HCT116 (cell line): ENCODE measurements at regions not wholly inside any gene's neighbourhood (a gene's known extent, or its start where the extent isn't known, plus 50 kb on each side); places are given as distances from the start of the nearest gene placed in this dataset.

Experiments used
- ATAC-seq: fragments of 200-7000 bp; cut with Tn5 transposase; 2 replicates; pipeline ENCODE4 v1.9.1; 2020; ENCODE audit warnings: mild to moderate bottlenecking, moderate library complexity
- BruUV-seq: library from RNA; stranded (reverse); fragments of 400-500 nt; replicated peaks from 2 replicates; lab custom pipeline; 2021; lab: Mats Ljungman, UMichigan
- CTCF ChIA-PET: fragments of 300-600 bp; sonication (Branson Sonifier 250); formaldehyde crosslinking; loops from one replicate; lab custom pipeline; 2021; ENCODE audit warnings: antibody characterized with exemption; lab: Charles Lee
- POLR2A ChIA-PET: fragments of 300-600, 350-600 bp; sonication (Branson Sonifier 250); formaldehyde crosslinking; loops from one replicate; lab custom pipeline; 2021; ENCODE audit warnings: antibody characterized with exemption; lab: Charles Lee
- RAD21 ChIA-PET, 2 experiments: fragments of 300-600 bp; sonication (Branson Sonifier 250); formaldehyde crosslinking; loops; one replicate each; lab custom pipeline; 2023; ENCODE audit warnings: low total read pairs in 2 of 2; ENCODE audit not compliant: uncharacterized antibody in 2 of 2, unreplicated experiment in 2 of 2, low non-redundant PET in 1 of 2; lab: Charles Lee
- DNase-seq: peaks from one replicate; pipeline ENCODE4 v3.0.0-alpha.2; 2010; ENCODE audit warnings: low read depth, low spot score
- H2AFZ ChIP-seq: fragments of 200-600 bp; shearing (Covaris generic), sonication (generic); 2 replicates; pipeline ENCODE4 v1.6.1; 2017; ENCODE audit warnings: low read depth, mixed run types, mixed read lengths, antibody characterized with exemption, low read length; ENCODE audit not compliant: poor library complexity, severe bottlenecking
- H3K27ac ChIP-seq: 2 replicates; pipeline ENCODE4 v1.5.1; 2012; ENCODE audit warnings: low read depth, low read length
- H3K27me3 ChIP-seq: fragments of 200-600 bp; sonication (generic); 2 replicates; pipeline ENCODE4 v1.6.1; 2016; ENCODE audit warnings: mixed run types, low read length, mixed read lengths; ENCODE audit not compliant: insufficient read depth
- H3K36me3 ChIP-seq, 2 experiments: fragments of 200-500 bp in 1 of 2; fragments of 200-600 bp in 1 of 2; sonication (Bioruptor generic) in 1 of 2; sonication (generic) in 1 of 2; 2 replicates each; pipeline versions ENCODE4 v1.5.1 to v1.6.1; 2014 to 2016; ENCODE audit warnings: low read length in 2 of 2, inconsistent platforms in 1 of 2, mixed read lengths in 1 of 2, mixed run types in 1 of 2; ENCODE audit not compliant: insufficient read depth in 2 of 2, control insufficient read depth in 1 of 2
- H3K4me1 ChIP-seq, 2 experiments: fragments of 200-600 bp in 1 of 2; sonication (generic) in 1 of 2; 2 replicates each; pipeline versions ENCODE4 v1.5.1 to v1.6.1; 2012 to 2017; ENCODE audit warnings: low read length in 2 of 2, inconsistent platforms in 1 of 2, mild to moderate bottlenecking in 1 of 2, mixed read lengths in 1 of 2, mixed run types in 1 of 2, moderate library complexity in 1 of 2; ENCODE audit not compliant: insufficient read depth in 2 of 2, control insufficient read depth in 1 of 2
- H3K4me2 ChIP-seq: fragments of 200-600 bp; sonication (generic); 2 replicates; pipeline ENCODE4 v1.6.1; 2017; ENCODE audit warnings: mixed run types, low read length, mixed read lengths
- H3K4me3 ChIP-seq, 2 experiments: fragments of 200-600 bp in 1 of 2; sonication (generic) in 1 of 2; replicated peaks in 1 of 2; 2 replicates each; pipeline ENCODE4 v1.5.1; 2011 to 2016; ENCODE audit warnings: low read length in 2 of 2, control low read depth in 1 of 2, low read depth in 1 of 2, mild to moderate bottlenecking in 1 of 2, mixed read lengths in 1 of 2, mixed run types in 1 of 2
- H3K79me2 ChIP-seq: fragments of 200-600 bp; sonication (generic); 2 replicates; pipeline ENCODE4 v1.6.1; 2017; ENCODE audit warnings: mild to moderate bottlenecking, mixed run types, low read length, moderate library complexity, mixed read lengths; ENCODE audit not compliant: insufficient read depth
- H3K9ac ChIP-seq: fragments of 200-600 bp; sonication (generic); 2 replicates; pipeline ENCODE4 v1.6.1; 2016; ENCODE audit warnings: low read length, mixed read lengths
- H3K9me2 ChIP-seq: fragments of 200-600 bp; sonication (generic), shearing (Covaris generic); 2 replicates; pipeline ENCODE4 v1.6.1; 2017; ENCODE audit warnings: mixed run types, mild to moderate bottlenecking, moderate library complexity; ENCODE audit not compliant: insufficient read depth
- H3K9me3 ChIP-seq, 2 experiments: fragments of 200-500 bp in 1 of 2; fragments of 200-600 bp in 1 of 2; sonication (Bioruptor generic) in 1 of 2; sonication (generic) in 1 of 2; 2 replicates each; pipeline ENCODE4 v1.6.1; 2014 to 2017; ENCODE audit warnings: low read length in 2 of 2, mixed read lengths in 2 of 2, inconsistent platforms in 1 of 2, low read depth in 1 of 2, mild to moderate bottlenecking in 1 of 2, mixed run types in 1 of 2, moderate library complexity in 1 of 2; ENCODE audit not compliant: control insufficient read depth in 1 of 2, insufficient read depth in 1 of 2
- H4K20me1 ChIP-seq: fragments of 200-600 bp; sonication (generic), shearing (Covaris generic); 2 replicates; pipeline ENCODE4 v1.6.1; 2017; ENCODE audit warnings: mixed run types, mild to moderate bottlenecking, moderate library complexity; ENCODE audit not compliant: insufficient read depth
- CBX3 ChIP-seq: IDR thresholded peaks from 2 replicates; pipeline ENCODE4 v1.6.1; 2012; ENCODE audit warnings: low read depth
- CEBPB ChIP-seq: IDR thresholded peaks from 2 replicates; pipeline ENCODE4 v1.6.1; 2012; ENCODE audit warnings: low read depth
- EGR1 ChIP-seq: IDR thresholded peaks from 2 replicates; pipeline ENCODE4 v1.6.1; 2012; ENCODE audit warnings: low read depth
- EZH2phosphoT487 ChIP-seq: fragments of 200-600 bp; IDR thresholded peaks from 2 replicates; pipeline ENCODE4 v1.6.1; 2018; ENCODE audit warnings: antibody characterized with exemption, borderline replicate concordance
- JUND ChIP-seq: IDR thresholded peaks from 2 replicates; pipeline ENCODE4 v1.6.1; 2012
- POLR2A ChIP-seq: IDR thresholded peaks from 2 replicates; pipeline ENCODE4 v1.7.0; 2011; ENCODE audit warnings: borderline replicate concordance; ENCODE audit not compliant: insufficient read depth, insufficient read length; ENCODE audit errors: extremely low read depth
- POLR2AphosphoS5 ChIP-seq: IDR thresholded peaks from 2 replicates; pipeline ENCODE4 v1.6.1; 2011; ENCODE audit warnings: mild to moderate bottlenecking, low read depth, low read length, moderate library complexity
- SIN3A ChIP-seq: IDR thresholded peaks from 2 replicates; pipeline ENCODE4 v1.6.1; 2012; ENCODE audit warnings: low read depth
- SP1 ChIP-seq: IDR thresholded peaks from 2 replicates; pipeline ENCODE4 v1.6.1; 2012; ENCODE audit warnings: low read depth
- TCF7L2 ChIP-seq: IDR thresholded peaks from 2 replicates; pipeline ENCODE4 v1.7.0; 2011; ENCODE audit warnings: borderline replicate concordance, inconsistent platforms; ENCODE audit not compliant: insufficient read depth, insufficient read length; ENCODE audit errors: extremely low read depth
- ZNF274 ChIP-seq: fragments of 200-500 bp; sonication (Bioruptor generic); IDR thresholded peaks from 2 replicates; pipeline ENCODE4 v1.6.1; 2014; ENCODE audit warnings: mild to moderate bottlenecking, low read depth, low read length, inconsistent platforms
- intact Hi-C: fragments of 100-400 bp; cut with micrococcal nuclease; formaldehyde crosslinking; loops from 2 replicates; pipeline ENCODE4 v1.10.0; 2022
- TF ChIP-seq, protein P1 (sequence below): IDR thresholded peaks from 2 replicates; pipeline ENCODE4 v1.6.1; 2012
- TF ChIP-seq, protein P2 (sequence below): IDR thresholded peaks from 2 replicates; pipeline ENCODE4 v1.6.1; 2011; ENCODE audit warnings: mild to moderate bottlenecking, low read length, moderate library complexity; ENCODE audit not compliant: insufficient replicate concordance; ENCODE audit errors: extremely low read depth
- TF ChIP-seq, protein P3 (sequence below): IDR thresholded peaks from 2 replicates; pipeline ENCODE4 v1.6.1; 2012
- TF ChIP-seq, protein P4 (sequence below), 3 experiments: fragments of 200-600 bp in 1 of 3; sonication (generic) in 1 of 3; IDR thresholded peaks in 2 of 3; conservative IDR thresholded peaks in 1 of 3; 2 replicates each; pipeline ENCODE4 v1.5.1; 2012 to 2017; ENCODE audit warnings: low read depth in 2 of 3, low read length in 2 of 3, antibody characterized with exemption in 1 of 3, borderline replicate concordance in 1 of 3, control low read depth in 1 of 3, mild to moderate bottlenecking in 1 of 3, mixed read lengths in 1 of 3, mixed run types in 1 of 3, moderate library complexity in 1 of 3; ENCODE audit not compliant: insufficient read depth in 1 of 3

DNA sequence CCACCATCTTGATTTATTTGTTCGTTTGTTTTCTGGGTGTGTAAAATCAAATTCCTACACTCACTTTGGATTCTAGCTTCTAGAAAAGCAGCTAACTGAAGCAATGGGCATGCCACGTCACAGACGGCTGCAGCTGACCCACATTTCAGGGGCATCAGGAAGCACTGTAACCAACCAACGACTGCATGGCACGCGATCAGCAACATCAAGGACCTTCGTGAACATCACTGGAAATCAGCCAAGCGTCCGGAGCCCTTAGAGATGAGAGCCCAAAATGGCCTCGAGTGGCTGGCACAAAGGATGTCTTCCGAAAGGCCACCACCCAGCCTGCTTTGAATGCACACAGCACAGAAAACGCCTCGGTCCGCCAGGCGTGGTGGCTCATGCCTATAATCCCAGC is 191.1 kb downstream of the OLFM1 start (continued):
- TF ChIP-seq, protein P1, sequence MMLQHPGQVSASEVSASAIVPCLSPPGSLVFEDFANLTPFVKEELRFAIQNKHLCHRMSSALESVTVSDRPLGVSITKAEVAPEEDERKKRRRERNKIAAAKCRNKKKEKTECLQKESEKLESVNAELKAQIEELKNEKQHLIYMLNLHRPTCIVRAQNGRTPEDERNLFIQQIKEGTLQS, result no peak
- TF ChIP-seq CBX3 (no peak), EGR1 (no peak), POLR2A (no peak), ZNF274 (no peak)
- TF ChIP-seq, all 23 proteins: peak for 0

DNA sequence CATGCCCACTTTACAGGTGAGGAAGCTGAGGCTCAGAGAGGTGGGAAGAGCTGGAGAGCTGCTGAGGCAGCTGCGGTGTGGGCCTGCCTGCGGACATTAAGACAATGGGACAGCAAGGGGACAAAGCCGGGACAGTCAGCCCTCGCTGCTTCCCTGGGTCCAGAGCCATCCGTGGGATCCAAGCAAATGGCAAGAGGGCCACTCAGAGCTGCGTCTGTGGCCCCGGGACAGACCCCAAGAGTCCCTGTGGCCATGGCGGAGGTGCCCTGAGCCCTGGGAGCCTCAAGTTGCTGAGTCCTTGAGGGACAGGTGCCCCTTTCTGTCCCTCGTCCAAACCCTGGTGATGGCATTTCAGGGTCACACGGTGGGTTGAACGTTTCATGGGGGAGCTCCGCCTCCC is 191.9 kb downstream of the OLFM1 start:
- ChIA-PET CTCF (no interaction called here), RAD21 (no interaction called here), POLR2A (no interaction called here)
- peaks cover 6 to 8% of the 10 kb centered on the region in 2 experiments; a peak in 3 of 4 replicates for H3K4me1 ChIP-seq
- peaks cover 6% of the 10 kb centered on the region; the same call in 1 of the 2 replicates for H3K27me3 ChIP-seq
- no peaks in the 10 kb centered on the region for H3K9me3 ChIP-seq
- H3K9me2 ChIP-seq, result no peaks in the 10 kb centered on the region
- BruUV-seq, result no TSS peak
- no peak for DNase-seq
- intact Hi-C loops, result loop anchor here (10.0 kb wide), 1 partner anchor 65 kb away; no protein-coding TSS in a partner anchor
- H3K27ac ChIP-seq, result no peak overlapping the region
- no peak overlapping the region for H2AFZ ChIP-seq
- no peaks in the 10 kb centered on the region for H4K20me1 ChIP-seq
- no peak overlapping the region for H3K4me2 ChIP-seq
- no peak overlapping the region for H3K4me3 ChIP-seq
- ATAC-seq, result no peak
- no peaks in the 10 kb centered on the region for H3K36me3 ChIP-seq
- H3K79me2 ChIP-seq, result no peaks in the 10 kb centered on the region
- no peak overlapping the region for H3K9ac ChIP-seq
- TF ChIP-seq CEBPB (no peak), EZH2phosphoT487 (no peak)
- TF ChIP-seq, all 23 proteins: peak for 0

DNA sequence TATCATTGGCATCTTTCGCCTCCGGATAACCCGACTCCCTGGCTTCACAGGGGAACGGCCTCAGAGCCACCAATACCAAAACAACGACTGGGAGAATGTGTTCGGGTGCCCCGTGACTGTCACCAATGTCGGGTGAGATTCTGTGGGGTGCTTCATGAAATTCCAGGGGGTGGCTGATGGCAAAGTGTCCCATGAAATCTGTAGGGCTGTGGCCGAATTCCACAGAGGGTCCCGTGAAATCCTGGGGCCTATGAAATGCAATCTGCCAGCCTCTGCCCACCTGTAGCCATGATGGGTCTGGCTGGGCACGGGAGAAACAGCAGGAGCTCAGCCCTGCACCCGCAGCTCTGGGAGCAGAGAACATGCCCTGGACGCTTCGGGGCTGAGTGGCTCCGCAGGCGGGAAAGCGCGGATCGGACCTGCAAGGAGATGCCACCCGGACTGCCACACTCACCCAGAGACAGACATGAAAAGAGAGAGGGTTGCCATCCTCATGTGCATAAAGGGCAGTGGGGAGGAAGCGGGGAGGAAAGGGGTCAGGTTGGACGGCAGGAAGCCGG is 192.4 kb downstream of the OLFM1 start:
- DNase-seq (no peak), ATAC-seq (no peak)
- intact Hi-C loops, result loop anchor here (10.0 kb wide), 1 partner anchor 65 kb away; no protein-coding TSS in a partner anchor
- Histone ChIP-seq H3K4me3 (no peak overlapping the region), H3K4me1 (peaks cover 6 to 8% of the 10 kb centered on the region in 2 experiments; a peak in 3 of 4 replicates), H3K9me2 (no peaks in the 10 kb centered on the region), H4K20me1 (no peaks in the 10 kb centered on the region), H3K36me3 (no peaks in the 10 kb centered on the region), H3K9ac (no peak overlapping the region), H3K27me3 (peaks cover 6% of the 10 kb centered on the region; the same call in 1 of the 2 replicates), H3K9me3 (no peaks in the 10 kb centered on the region), H2AFZ (no peak overlapping the region), H3K79me2 (no peaks in the 10 kb centered on the region), H3K4me2 (no peak overlapping the region), H3K27ac (no peak overlapping the region)
- ChIA-PET POLR2A (no interaction called here), CTCF (no interaction called here), RAD21 (no interaction called here)
- BruUV-seq, result no TSS peak
- no peak for TF ChIP-seq EGR1
- no peak for TF ChIP-seq POLR2AphosphoS5
- TF ChIP-seq, protein P2, sequence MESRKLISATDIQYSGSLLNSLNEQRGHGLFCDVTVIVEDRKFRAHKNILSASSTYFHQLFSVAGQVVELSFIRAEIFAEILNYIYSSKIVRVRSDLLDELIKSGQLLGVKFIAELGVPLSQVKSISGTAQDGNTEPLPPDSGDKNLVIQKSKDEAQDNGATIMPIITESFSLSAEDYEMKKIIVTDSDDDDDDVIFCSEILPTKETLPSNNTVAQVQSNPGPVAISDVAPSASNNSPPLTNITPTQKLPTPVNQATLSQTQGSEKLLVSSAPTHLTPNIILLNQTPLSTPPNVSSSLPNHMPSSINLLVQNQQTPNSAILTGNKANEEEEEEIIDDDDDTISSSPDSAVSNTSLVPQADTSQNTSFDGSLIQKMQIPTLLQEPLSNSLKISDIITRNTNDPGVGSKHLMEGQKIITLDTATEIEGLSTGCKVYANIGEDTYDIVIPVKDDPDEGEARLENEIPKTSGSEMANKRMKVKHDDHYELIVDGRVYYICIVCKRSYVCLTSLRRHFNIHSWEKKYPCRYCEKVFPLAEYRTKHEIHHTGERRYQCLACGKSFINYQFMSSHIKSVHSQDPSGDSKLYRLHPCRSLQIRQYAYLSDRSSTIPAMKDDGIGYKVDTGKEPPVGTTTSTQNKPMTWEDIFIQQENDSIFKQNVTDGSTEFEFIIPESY, result no peak
- no peak for TF ChIP-seq TCF7L2
- TF ChIP-seq SIN3A, result no peak
- TF ChIP-seq, protein P3, sequence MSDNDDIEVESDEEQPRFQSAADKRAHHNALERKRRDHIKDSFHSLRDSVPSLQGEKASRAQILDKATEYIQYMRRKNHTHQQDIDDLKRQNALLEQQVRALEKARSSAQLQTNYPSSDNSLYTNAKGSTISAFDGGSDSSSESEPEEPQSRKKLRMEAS, result no peak
- no peak for TF ChIP-seq JUND
- TF ChIP-seq, protein P4, sequence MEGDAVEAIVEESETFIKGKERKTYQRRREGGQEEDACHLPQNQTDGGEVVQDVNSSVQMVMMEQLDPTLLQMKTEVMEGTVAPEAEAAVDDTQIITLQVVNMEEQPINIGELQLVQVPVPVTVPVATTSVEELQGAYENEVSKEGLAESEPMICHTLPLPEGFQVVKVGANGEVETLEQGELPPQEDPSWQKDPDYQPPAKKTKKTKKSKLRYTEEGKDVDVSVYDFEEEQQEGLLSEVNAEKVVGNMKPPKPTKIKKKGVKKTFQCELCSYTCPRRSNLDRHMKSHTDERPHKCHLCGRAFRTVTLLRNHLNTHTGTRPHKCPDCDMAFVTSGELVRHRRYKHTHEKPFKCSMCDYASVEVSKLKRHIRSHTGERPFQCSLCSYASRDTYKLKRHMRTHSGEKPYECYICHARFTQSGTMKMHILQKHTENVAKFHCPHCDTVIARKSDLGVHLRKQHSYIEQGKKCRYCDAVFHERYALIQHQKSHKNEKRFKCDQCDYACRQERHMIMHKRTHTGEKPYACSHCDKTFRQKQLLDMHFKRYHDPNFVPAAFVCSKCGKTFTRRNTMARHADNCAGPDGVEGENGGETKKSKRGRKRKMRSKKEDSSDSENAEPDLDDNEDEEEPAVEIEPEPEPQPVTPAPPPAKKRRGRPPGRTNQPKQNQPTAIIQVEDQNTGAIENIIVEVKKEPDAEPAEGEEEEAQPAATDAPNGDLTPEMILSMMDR (IDR thresholded peaks at IDR 0.05 in 2 of 3, conservative IDR thresholded peaks at IDR 0.05 in 1 of 3; ENCODE audit: borderline replicate concordance in 1 of 3, insufficient read depth in 1 of 3, low read depth in 2 of 3, low read length in 2 of 3), result no peak
- no peak for TF ChIP-seq SP1
